OCI-LY3 (cell line): ENCODE measurements at regions not wholly inside any gene's neighbourhood (a gene's known extent, or its start where the extent isn't known, plus 50 kb on each side); places are given as distances from the start of the nearest gene placed in this dataset.

Source experiments
- H2AFZ ChIP-seq: fragments of 200-600, 300-600 bp; shearing (Covaris generic); 2 replicates; pipeline ENCODE4 v1.6.0; 2014; ENCODE audit warnings: antibody characterized with exemption, low read depth, low read length
- H3K27ac ChIP-seq: fragments of 200-600, 300-600 bp; sonication (generic); 2 replicates; pipeline ENCODE4 v1.5.1; 2014; ENCODE audit warnings: mild to moderate bottlenecking, low read length, moderate library complexity, mixed read lengths
- H3K27me3 ChIP-seq: fragments of 200-600, 300-600 bp; sonication (generic); 2 replicates; pipeline ENCODE4 v1.6.1; 2014; ENCODE audit warnings: low read depth, low read length, mixed read lengths
- H3K36me3 ChIP-seq: fragments of 200-600, 300-600 bp; sonication (generic); replicated peaks from 2 replicates; pipeline ENCODE3; 2014; ENCODE audit warnings: low read depth, low read length, mixed read lengths
- H3K4me1 ChIP-seq: fragments of 300-600, 200-600 bp; sonication (generic); 2 replicates; pipeline ENCODE4 v1.6.1; 2014; ENCODE audit warnings: low read length, mixed read lengths
- H3K4me2 ChIP-seq: fragments of 200-600, 300-600 bp; sonication (generic); 2 replicates; pipeline ENCODE4 v1.6.1; 2014; ENCODE audit warnings: low read length, mixed read lengths
- H3K4me3 ChIP-seq: fragments of 300-600, 200-600 bp; sonication (generic); 2 replicates; pipeline ENCODE4 v1.5.1; 2014; ENCODE audit warnings: antibody characterized with exemption, mild to moderate bottlenecking, low read length, moderate library complexity
- H3K79me2 ChIP-seq: fragments of 300-600, 200-600 bp; shearing (Covaris generic); 2 replicates; pipeline ENCODE4 v1.6.1; 2014; ENCODE audit warnings: mild to moderate bottlenecking, low read length, mixed read lengths
- H3K9ac ChIP-seq: fragments of 300-600, 200-600 bp; shearing (Covaris generic); 2 replicates; pipeline ENCODE4 v1.6.0; 2014; ENCODE audit warnings: mild to moderate bottlenecking, low read length, moderate library complexity
- H3K9me3 ChIP-seq: fragments of 200-600, 300-600 bp; shearing (Covaris generic); 2 replicates; pipeline ENCODE4 v1.6.1; 2014; ENCODE audit warnings: low read length, mixed read lengths; ENCODE audit not compliant: insufficient read depth
- H4K20me1 ChIP-seq: fragments of 200-600, 300-600 bp; sonication (generic); 2 replicates; pipeline ENCODE4 v1.6.1; 2016; ENCODE audit warnings: low read length, mixed read lengths; ENCODE audit not compliant: insufficient read depth
- CTCF ChIP-seq: fragments of 200-600, 300-600 bp; sonication (generic); IDR thresholded peaks from 2 replicates; pipeline ENCODE4 v1.5.1; 2014; ENCODE audit warnings: antibody characterized with exemption, low read length, low read depth
- EZH2phosphoT487 ChIP-seq: fragments of 200-600 bp; shearing (Covaris generic); IDR thresholded peaks from 2 replicates; pipeline ENCODE4 v1.6.1; 2018; ENCODE audit warnings: antibody characterized with exemption, mixed run types, low read depth

- H3K27ac ChIP-seq = no peak overlapping the region
- H2AFZ ChIP-seq = no peak overlapping the region
- no peak for TF ChIP-seq CTCF
- TF ChIP-seq EZH2phosphoT487 = no peak
- no peaks in the 10 kb centered on the region for H3K79me2 ChIP-seq
- H3K4me3 ChIP-seq = no peak overlapping the region
- no peaks in the 10 kb centered on the region for H3K4me1 ChIP-seq
- no peak overlapping the region for H3K4me2 ChIP-seq
- H3K36me3 ChIP-seq = no peaks in the 10 kb centered on the region
- peaks cover 39% of the 10 kb centered on the region for H3K27me3 ChIP-seq
- H3K9ac ChIP-seq = no peak overlapping the region
- H4K20me1 ChIP-seq = no peaks in the 10 kb centered on the region
- H3K9me3 ChIP-seq = no peaks in the 10 kb centered on the region
Measured at GRCh38 chr12:13670285-13670866, 311.0 kb downstream of the GRIN2B start.

GRCh38 chr12:13668880-13669279 is 312.5 kb downstream of the GRIN2B start:
- Histone ChIP-seq H3K27ac (no peak overlapping the region), H3K36me3 (no peaks in the 10 kb centered on the region), H3K9me3 (no peaks in the 10 kb centered on the region), H3K4me3 (no peak overlapping the region), H3K27me3 (peaks cover 43% of the 10 kb centered on the region), H4K20me1 (no peaks in the 10 kb centered on the region), H3K4me2 (no peak overlapping the region), H3K79me2 (no peaks in the 10 kb centered on the region), H2AFZ (no peak overlapping the region), H3K4me1 (no peaks in the 10 kb centered on the region), H3K9ac (no peak overlapping the region)
- TF ChIP-seq EZH2phosphoT487 (no peak), CTCF (no peak)

GRCh38 chr12:13666806-13667205 is 314.6 kb downstream of the GRIN2B start:
- no peak overlapping the region for H3K27ac ChIP-seq
- no peak overlapping the region for H3K9ac ChIP-seq
- H3K4me1 ChIP-seq = no peaks in the 10 kb centered on the region
- no peaks in the 10 kb centered on the region for H3K79me2 ChIP-seq
- no peaks in the 10 kb centered on the region for H4K20me1 ChIP-seq
- H3K27me3 ChIP-seq = peaks cover 28% of the 10 kb centered on the region
- H3K4me2 ChIP-seq = no peak overlapping the region
- no peak overlapping the region for H3K4me3 ChIP-seq
- no peak overlapping the region for H2AFZ ChIP-seq
- no peaks in the 10 kb centered on the region for H3K9me3 ChIP-seq
- peak; percentile 19 for TF ChIP-seq CTCF
- TF ChIP-seq EZH2phosphoT487 = no peak
- H3K36me3 ChIP-seq = no peaks in the 10 kb centered on the region

GRCh38 chr12:13661005-13661887 is 320.2 kb downstream of the GRIN2B start:
- Histone ChIP-seq H3K9ac (no peak overlapping the region), H4K20me1 (no peaks in the 10 kb centered on the region), H2AFZ (no peak overlapping the region), H3K79me2 (no peaks in the 10 kb centered on the region), H3K9me3 (no peaks in the 10 kb centered on the region), H3K27ac (no peak overlapping the region), H3K27me3 (peaks cover 48% of the 10 kb centered on the region), H3K36me3 (no peaks in the 10 kb centered on the region), H3K4me1 (no peaks in the 10 kb centered on the region), H3K4me3 (no peak overlapping the region), H3K4me2 (no peak overlapping the region)
- TF ChIP-seq CTCF = peak; percentile 80
- no peak for TF ChIP-seq EZH2phosphoT487
